ENCODE measurements at regions not wholly inside any gene's neighbourhood (a gene's known extent, or its start where the extent isn't known, plus 50 kb on each side); places are given as distances from the start of the nearest gene placed in this dataset.

DNA sequence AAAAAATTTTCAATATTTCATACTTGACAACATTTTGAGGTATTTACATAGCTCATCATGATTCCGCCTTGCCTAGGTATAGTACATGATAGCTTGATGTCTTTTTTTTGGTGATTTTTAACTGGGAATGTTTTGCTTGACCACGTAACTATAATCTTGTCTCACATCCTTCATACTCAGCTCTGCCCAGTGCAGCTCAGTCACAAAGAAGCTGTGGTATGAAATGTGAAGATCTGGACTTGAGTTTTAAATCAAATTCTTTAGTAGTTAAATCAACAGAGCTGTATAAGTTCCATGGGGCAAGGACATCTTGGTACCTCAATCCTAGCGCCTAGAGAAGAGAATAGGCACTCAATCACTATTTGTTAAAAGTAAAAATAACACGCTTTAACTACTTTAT, 276.3 kb upstream of the DKK2 start:
- DNase-seq = no peak

DNA sequence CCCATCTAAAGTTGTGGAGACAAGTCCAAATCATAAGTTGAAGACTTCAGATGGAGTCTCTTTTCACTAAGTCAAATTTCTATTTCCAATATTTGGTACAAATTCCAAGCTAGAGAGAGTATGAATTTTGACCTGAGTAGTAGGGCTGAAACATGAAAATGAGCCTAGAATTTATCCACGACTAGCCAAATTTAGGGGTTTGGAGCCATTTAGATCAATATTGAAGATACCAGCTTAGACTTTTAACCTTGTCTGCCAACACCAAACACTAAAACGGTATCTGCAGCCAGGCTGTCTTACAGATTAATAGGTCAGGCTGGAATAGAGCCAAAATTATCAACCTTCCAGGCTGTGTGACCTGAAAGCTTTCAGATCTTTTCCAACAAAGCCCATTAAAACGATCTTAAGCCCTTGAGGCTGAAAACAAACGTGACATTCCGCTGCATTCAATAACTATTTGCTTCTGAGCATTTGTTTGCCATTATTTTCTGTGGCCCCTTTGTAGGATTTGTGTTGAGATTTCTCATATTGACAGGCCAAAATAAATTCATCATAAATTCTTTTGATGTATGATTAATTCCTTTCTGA, 268.7 kb upstream of the DKK2 start:
- peak in 2 of 3 experiments; percentile 5 to 66 for DNase-seq

- DNase-seq = no peak
These were observed 263.5 kb upstream of the DKK2 start for GRCh38 chr4:107299646-107300045.

DNA sequence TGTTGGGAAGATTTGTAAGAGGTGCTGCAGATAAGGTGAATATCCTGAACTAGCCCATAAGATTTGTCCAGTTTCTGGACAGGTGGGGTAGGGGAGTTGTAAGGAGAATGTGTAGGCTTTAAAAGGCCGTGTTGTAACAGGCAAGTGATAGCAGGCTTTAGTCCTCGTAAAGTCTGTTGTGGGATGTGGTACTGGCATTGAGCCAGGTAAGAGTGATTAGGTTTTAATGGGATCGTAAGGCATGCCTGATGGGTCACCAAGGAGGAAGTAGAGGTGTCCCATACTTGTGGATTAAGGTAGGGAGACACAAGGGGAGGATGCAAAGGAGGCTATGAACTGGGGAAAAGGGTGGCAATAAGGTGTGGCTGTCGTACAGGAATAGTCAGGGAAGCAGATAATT, 256.9 kb upstream of the DKK2 start:
- no peak for DNase-seq

GRCh38 chr4:107283587-107284559, 247.8 kb upstream of the DKK2 start:
- no peak for DNase-seq

DNA sequence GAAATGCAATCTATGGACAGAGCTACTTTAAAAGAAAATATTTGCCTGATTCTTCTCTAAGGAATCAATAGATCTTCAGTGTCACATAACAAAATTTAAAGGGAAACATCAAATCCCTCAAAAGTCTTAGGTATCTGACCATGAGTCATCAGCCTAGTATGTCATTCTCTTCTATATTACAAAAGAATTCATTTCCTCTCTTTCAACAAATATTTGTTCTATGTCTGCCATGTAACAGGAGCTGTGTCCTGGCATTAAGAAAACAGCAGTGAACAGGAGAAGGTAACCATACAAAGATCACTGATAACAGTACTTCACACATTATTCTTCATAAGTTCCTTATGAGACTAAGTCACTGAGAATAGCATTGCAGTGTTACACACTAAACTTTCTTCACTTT, 243.6 kb upstream of the DKK2 start:
- no peak for DNase-seq

- DNase-seq = no peak
These were observed 242.8 kb upstream of the DKK2 start for GRCh38 chr4:107278791-107279483.

DNA sequence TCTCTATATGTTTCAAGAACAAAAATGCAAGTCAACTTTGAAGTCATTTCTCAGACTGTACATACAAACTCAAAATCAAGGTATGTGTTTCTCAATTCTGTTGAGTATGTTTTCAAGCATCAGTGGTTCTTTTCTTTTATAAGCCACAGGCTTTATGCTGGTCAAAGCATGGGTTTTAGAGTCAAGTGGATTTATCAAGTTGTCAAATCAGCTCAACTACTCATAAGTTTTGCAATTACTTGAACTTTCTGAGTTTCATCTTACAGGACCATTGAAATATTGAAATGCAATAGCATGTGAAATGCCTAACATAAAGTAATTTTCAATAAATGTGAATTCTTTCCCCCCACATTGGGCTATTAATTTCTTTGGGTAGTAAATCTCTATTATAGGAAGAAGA, 239.9 kb upstream of the DKK2 start:
- DNase-seq = no peak

DNA sequence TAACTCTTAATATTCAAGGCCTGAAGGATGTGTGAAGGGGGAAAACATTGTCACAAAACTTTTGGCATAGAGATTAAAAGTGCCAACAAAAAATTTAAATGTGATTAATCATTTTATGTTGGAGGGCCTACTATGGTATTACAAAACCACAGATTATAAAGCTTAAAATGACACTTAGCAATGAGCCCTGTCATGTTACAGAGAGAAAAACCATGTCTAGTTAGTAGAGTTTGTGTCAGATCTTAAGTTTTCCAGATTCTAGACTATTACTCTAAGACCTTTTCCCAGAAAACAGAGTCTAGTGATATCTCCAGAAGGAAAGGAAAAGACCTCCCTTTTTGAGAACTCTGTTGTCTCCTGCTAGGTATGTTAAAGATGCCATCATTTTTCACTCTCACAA, 239.1 kb upstream of the DKK2 start:
- no peak for DNase-seq

DNA sequence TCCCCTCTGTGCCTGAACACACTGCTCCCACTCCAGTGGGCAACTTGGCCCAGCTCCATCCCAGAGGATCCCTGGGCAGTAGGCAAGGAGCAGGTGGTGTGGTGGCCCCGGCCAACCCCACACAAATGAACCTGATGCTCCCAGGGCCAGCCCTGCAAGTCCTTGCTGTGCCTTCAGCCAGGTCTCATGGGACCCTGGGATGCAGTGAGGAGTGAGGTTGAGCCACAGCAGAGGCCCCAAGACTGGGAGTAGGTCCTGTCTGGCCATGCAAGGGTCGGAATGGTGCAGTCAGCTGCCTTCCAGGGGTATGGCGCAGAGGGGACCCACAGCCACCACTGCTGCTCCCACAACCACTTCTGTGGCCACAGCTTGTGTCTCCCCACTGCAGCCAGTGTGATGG, 234.5 kb upstream of the DKK2 start:
- no peak for DNase-seq

GRCh38 chr4:107269175-107269574, 233.1 kb upstream of the DKK2 start:
- DNase-seq = no peak

DNA sequence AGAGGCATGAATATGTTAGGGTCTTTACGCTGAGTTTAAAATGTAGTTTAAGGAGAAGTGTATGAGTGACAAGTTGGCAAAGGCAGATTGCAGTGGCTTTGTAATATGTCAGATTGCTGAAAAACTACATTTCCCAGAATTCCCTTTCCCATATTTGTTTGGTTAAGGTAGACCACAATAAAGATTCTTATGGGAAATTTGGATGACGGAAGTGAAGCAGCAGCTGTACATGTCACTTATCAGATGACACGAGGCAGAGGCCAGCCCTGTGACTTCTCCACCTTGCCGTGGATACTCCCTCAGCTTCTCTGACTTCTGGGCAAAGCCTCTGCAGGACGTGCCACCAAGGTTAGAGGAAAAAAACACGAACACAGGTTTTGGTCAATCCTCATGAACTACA, 229.7 kb upstream of the DKK2 start:
- peak in 2 of 3 experiments; percentile 18 to 54 for DNase-seq

- peak in 1 of 3 experiments; percentile 14 for DNase-seq
These were observed 225.2 kb upstream of the DKK2 start for GRCh38 chr4:107261241-107261874.

GRCh38 chr4:107258359-107258758, 222.2 kb upstream of the DKK2 start:
- no peak for DNase-seq

- DNase-seq = no peak
These were observed 219.5 kb upstream of the DKK2 start for GRCh38 chr4:107255596-107255995.

DNA sequence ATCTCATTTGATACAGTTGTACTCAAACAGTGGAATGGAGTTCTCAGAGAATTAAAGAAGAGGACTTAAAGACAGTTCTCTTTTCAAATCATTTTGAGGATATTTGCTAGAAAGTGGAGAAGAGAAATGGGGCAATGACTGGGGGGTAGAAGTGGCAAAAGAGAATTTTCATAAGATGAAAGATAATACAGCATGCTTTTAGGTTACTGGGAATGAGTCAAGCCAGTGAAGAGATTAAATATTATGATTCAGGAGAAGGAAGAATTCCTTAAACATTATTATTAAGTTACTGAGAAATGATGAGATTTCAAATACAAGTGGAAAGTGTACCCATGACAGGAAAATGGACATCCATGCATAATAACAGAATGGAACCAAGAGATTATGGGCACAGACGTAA, 219.0 kb upstream of the DKK2 start:
- DNase-seq = no peak

- DNase-seq = no peak
These were observed 217.5 kb upstream of the DKK2 start for GRCh38 chr4:107253579-107254068.

GRCh38 chr4:107253090-107253489, 217.0 kb upstream of the DKK2 start:
- DNase-seq = no peak

DNA sequence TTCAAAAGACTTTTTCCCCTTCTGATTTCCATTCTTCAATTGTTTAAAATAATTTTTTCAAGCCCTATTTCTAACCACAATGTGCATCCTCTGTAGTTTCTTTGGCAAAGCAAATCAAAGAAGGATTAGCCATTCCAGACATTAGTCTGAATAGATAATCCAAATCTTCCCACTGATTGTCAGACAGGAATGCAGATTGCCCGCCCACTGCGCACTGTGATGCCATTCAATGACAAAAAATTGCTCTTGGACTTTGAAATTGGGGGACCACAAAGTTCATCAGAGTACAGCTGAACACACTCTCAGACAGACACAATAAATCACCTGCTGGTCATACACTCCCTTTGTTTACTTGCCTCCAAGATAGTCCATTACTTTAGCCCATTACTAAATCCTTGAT, 216.5 kb upstream of the DKK2 start:
- peak in 1 of 3 experiments; percentile 12 for DNase-seq

DNA sequence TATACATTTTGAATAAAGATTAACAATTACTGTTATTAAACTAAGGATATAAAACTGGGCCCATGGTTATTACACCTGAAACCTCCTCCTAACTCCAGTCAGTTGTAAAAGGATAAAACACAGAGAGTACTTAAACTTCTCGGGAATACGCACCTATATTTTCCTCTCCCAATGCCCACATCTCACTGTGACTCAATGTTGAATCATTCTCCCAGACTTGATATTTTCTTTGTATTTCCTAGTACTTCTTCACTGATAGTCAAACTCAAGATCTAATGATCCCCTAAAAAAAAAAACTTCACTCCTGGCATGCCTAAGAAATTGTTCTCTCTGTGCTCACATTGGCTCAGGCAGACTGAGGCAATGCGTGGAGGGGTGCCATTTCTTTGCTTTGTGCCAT, 212.5 kb upstream of the DKK2 start:
- DNase-seq = no peak

GRCh38 chr4:107247738-107248137, 211.6 kb upstream of the DKK2 start:
- DNase-seq = peak in 1 of 3 experiments; percentile 25

DNA sequence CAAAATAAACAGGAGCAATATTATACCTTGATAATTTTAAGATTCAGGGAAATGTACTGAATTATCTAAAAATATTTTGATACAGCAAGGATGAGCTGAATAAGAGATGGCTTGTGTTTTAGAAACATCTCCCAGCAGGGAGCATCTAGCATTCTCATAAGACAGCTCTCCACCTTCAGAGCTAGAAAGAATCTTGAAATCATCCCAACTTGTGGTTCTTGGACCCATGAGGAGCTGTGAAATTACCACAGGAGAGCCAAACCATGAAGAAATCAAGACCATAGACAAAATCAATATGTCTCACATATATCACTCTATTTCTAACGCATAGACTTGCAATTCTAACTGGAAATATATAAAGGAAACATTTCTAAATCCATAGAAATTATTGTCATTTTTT, 210.6 kb upstream of the DKK2 start:
- no peak for DNase-seq

DNA sequence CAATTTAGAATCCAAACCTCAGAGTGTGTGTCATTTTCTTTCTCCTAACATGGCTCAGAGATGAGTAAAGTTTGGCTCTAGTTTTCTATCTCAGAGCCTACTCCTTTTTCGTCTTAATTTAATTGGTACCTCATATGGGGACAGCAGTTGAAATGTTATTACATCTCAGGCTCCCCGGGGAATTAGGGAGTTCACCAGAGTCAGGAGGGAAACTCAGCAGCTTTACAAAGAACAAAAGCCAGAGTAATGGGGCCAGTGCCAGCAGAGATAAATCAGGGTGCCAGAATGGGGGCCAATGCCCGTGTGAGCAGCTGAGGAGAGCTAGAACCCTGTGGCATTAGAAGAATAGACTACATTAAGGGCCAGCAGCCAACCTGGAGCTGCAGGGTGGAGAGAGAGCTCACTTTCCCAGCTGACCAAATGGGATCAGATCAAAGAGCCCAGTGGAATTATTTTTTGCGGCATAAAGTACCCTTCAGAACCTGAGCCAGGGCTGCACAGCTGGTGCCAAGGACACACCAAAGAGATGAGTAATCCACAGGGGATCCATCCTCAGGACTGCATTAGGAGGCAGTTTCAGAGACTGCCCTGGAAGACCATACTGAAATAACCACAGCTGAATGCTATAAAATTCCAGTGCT, 207.1 kb upstream of the DKK2 start:
- DNase-seq = no peak
